SK-N-MC (cell line): ENCODE measurements at regions not wholly inside any gene's neighbourhood (a gene's known extent, or its start where the extent isn't known, plus 50 kb on each side); places are given as distances from the start of the nearest gene placed in this dataset.
"Not testable (repeated sequence)": the region's sequence is repeated elsewhere in the genome, so short reads cannot be mapped to it uniquely, and the experiment has no call there.

ENCODE experiments used
- DNase-seq: peaks from one replicate; pipeline ENCODE4 v3.0.0-alpha.2; 2011; ENCODE audit warnings: low read depth, low spot score
- H3K27ac ChIP-seq: fragments of 200-600 bp; sonication (generic); 2 replicates; pipeline ENCODE4 v1.5.1; 2016; ENCODE audit warnings: mixed run types
- H3K36me3 ChIP-seq: fragments of 200-600 bp; sonication (generic); 2 replicates; pipeline ENCODE4 v1.6.1; 2017; ENCODE audit warnings: antibody characterized with exemption, low read length, mixed read lengths; ENCODE audit not compliant: insufficient read depth
- H3K4me3 ChIP-seq: fragments of 200-600 bp; sonication (generic); 2 replicates; pipeline ENCODE4 v1.5.1; 2016
- H3K9ac ChIP-seq: fragments of 200-600 bp; sonication (generic); 2 replicates; pipeline ENCODE4 v1.8.0; 2017; ENCODE audit warnings: mixed run types, mixed read lengths; ENCODE audit not compliant: insufficient read length
- H3K9me3 ChIP-seq: fragments of 200-600 bp; sonication (generic); 2 replicates; pipeline ENCODE4 v1.6.1; 2017; ENCODE audit warnings: low read depth, mild to moderate bottlenecking, antibody characterized with exemption, low read length, moderate library complexity, mixed read lengths
- EZH2 ChIP-seq: fragments of 200-600 bp; sonication (generic); IDR thresholded peaks from one replicate; pipeline ENCODE4 v1.6.1; 2017; ENCODE audit warnings: antibody characterized with exemption
- FOXP2 ChIP-seq: optimal IDR thresholded peaks from 2 replicates; pipeline ENCODE3; 2011; ENCODE audit warnings: mild to moderate bottlenecking, moderate library complexity; ENCODE audit not compliant: insufficient read depth; ENCODE audit errors: extremely low read length, control extremely low read depth
- POLR2AphosphoS5 ChIP-seq: IDR thresholded peaks from 2 replicates; pipeline ENCODE4 v1.6.1; 2012; ENCODE audit warnings: mild to moderate bottlenecking, low read depth, low read length, borderline replicate concordance

DNA sequence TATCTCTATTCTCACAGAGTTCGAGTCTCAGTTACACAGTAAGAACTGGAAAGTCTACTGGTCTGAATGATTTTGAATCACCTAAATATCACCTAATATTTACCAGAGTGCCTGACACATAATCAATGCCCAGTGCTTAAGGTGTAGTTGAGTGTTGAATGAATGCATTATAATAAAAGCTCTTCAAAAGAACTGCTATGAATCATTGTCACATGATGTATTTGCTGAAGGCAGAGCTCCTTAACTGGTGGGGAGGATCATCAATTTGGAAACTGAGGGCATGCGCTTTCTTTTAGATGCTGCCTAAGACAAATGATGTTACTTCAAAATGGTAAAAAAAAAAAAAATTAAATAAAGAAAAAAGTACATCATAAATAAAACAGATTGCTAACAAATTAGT, 359.4 kb upstream of the KIF2B start:
- Histone ChIP-seq H3K36me3 (no peaks in the 10 kb centered on the region), H3K9ac (no peak overlapping the region), H3K4me3 (no peak overlapping the region), H3K9me3 (no peaks in the 10 kb centered on the region), H3K27ac (no peak overlapping the region)
- DNase-seq, result no peak
- no peak for TF ChIP-seq FOXP2
- no peak for TF ChIP-seq EZH2
- TF ChIP-seq POLR2AphosphoS5, result no peak

DNA sequence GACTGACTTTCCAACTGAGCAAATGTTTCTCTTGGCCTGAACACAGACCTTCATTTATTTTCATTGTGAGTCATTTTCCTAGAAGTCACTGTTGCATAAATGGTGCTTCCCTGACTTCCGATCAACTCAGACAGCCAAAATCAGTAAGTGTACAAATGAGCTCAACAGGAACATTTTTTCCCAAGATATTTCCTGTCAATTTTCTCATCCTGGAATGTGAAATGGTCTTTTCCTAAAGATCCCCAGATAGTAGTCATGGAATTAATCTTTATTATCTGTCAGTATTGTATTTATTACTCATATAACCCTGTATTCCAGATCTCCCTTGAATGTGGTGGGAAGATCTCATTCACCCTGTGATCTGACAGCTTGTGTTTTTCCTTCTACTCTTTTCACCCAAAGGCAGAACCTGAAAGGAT, 360.3 kb upstream of the KIF2B start:
- Histone ChIP-seq H3K36me3 (no peaks in the 10 kb centered on the region), H3K27ac (no peak overlapping the region), H3K4me3 (no peak overlapping the region), H3K9ac (no peak overlapping the region), H3K9me3 (no peaks in the 10 kb centered on the region)
- DNase-seq, result no peak
- TF ChIP-seq EZH2 (no peak), FOXP2 (no peak), POLR2AphosphoS5 (no peak)

DNA sequence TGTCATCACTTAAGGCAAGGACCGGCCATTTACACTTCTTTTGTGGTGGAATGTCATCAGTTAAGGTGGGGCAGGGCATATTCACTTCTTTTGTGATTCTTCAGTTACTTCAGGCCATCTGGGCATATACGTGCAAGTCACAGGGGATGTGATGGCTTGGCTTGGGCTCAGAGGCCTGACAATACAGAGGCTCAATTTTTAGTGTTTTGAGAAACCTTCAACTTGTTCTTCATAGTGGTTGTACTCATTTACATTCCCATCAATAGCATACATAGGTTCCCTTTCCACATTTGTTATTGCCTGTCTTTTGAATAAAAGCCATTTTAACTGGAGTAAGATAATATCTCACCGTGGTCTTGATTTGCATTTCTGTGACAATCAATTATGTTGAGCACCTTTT, 366.8 kb upstream of the KIF2B start:
- H3K9me3 ChIP-seq, H3K4me3 ChIP-seq, DNase-seq, H3K27ac ChIP-seq, H3K9ac ChIP-seq, H3K36me3 ChIP-seq: not testable (repeated sequence)

DNA sequence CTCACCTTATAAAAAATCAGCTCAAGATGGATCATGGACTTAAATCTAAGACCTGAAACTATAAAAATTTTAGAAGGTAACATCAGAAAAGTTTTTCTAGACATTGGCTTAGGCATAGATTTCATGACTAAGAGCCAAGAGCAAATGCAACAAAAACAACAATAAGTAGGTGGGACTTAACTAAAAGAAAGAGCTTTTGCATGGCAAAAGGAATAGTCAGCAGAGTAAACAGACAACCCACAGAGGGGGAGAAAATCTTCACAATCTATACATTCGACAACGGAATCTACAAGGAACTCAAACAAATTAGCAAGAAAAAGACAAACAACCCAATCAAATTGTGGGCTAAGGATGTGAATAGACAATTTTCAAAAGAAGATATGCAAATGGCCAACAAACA, 368.4 kb upstream of the KIF2B start:
- Histone ChIP-seq H3K27ac (no peak overlapping the region), H3K4me3 (no peak overlapping the region), H3K9ac (no peak overlapping the region), H3K9me3 (no peaks in the 10 kb centered on the region), H3K36me3 (no peaks in the 10 kb centered on the region)
- TF ChIP-seq POLR2AphosphoS5, result no peak
- no peak for TF ChIP-seq EZH2
- TF ChIP-seq FOXP2, result no peak
- no peak for DNase-seq

DNA sequence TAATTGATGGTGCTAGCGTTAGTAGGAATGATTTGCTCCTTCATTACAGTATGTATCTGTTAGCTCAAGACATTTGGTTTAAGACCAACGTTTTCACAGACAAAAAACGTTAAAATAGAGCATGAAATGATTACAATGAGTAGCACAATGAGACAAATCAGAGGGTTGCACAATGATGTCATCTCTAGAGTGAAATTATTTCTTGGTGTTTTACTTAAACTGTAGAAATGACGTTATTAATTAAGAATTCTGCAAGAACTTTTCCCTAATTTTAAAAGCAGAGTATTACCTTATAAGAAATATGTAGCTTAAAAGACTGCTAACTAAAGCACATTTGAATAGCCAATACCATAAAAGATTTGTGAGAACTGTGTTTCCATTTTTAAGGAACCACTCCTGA, 373.4 kb upstream of the KIF2B start:
- H3K36me3 ChIP-seq, result no peaks in the 10 kb centered on the region
- no peak overlapping the region for H3K4me3 ChIP-seq
- DNase-seq, result no peak
- no peak overlapping the region for H3K9ac ChIP-seq
- TF ChIP-seq FOXP2 (no peak), EZH2 (no peak)
- no peak overlapping the region for H3K27ac ChIP-seq
- H3K9me3 ChIP-seq, result no peaks in the 10 kb centered on the region

DNA sequence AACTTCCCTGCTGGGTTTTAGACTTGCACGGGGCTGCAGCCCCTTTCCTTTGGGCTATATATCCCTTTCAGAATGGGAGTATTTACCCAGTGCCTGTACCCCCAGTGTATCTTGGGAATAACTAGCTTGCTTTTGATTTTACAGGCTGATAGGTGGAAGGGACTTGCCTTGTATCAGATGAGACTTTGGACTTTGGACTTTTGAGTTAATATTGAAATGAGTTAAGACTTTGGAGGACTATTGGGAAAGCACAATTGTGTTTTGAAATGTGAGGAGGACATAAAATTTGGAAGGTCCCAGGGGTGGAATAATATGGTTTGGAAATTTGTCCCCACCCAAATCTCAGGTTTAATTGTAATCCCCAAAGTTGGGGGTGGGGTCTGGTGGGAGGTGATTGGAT, 393.8 kb upstream of the KIF2B start:
- no peak for DNase-seq
- no peaks in the 10 kb centered on the region for H3K9me3 ChIP-seq
- no peak overlapping the region for H3K27ac ChIP-seq
- TF ChIP-seq FOXP2 (no peak), POLR2AphosphoS5 (no peak), EZH2 (no peak)
- no peak overlapping the region for H3K4me3 ChIP-seq
- H3K9ac ChIP-seq, result no peak overlapping the region
- H3K36me3 ChIP-seq, result no peaks in the 10 kb centered on the region

DNA sequence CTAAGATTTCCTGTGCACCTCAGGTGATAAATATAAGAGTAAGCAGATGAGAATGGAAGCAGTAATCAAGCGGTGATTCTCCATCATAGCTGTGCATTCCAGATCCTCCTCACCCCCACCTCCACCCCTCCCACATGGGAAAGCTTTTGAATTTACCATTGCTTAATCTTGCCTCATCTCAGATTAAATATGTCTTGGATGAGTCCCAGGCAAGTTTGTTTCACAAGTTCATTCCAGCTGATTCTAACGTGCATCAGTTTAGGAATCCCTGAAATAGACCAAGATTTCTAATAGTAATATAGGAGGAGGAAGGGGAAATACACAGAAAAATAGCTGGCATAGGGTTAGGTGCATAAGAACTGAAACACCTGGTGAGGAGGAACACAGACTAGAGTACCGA, 396.2 kb upstream of the KIF2B start:
- no peak for DNase-seq

DNA sequence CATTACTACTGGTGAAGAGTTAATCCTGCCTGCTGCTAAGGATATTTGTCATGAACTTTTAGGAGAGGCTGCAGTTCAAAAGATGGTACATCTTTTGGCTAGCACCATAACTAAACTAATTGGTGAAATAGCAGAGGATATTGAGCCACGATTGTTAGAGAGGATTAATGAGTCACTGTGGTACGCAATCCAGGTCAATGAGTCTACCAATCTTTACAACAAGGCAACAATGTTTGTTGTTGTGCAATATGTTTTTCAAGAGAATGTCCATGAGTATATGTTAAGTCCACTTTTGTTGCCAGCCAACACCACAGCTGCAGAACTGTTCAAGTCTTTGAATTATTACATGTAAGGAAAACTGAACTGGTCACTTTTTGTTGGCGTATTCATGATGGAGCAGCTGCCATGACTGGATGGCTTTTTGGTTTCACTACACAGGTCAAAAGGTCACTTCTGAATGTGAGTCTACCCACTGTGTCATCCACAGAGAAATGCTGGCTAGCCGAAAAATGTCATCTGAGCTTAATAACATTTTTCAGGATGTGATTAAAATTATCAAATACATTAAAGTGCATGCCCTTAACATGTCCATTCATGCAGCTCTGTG, 402.6 kb upstream of the KIF2B start:
- H3K36me3 ChIP-seq, result no peaks in the 10 kb centered on the region
- TF ChIP-seq POLR2AphosphoS5 (no peak), FOXP2 (no peak), EZH2 (no peak)
- DNase-seq, result no peak
- H3K9ac ChIP-seq, result no peak overlapping the region
- H3K27ac ChIP-seq, result no peak overlapping the region
- no peaks in the 10 kb centered on the region for H3K9me3 ChIP-seq
- H3K4me3 ChIP-seq, result no peak overlapping the region

More for the DNA sequence above, 396.2 kb upstream of the KIF2B start:
- H3K4me3 ChIP-seq, result no peak overlapping the region
- no peak overlapping the region for H3K9ac ChIP-seq
- H3K36me3 ChIP-seq, result no peaks in the 10 kb centered on the region
- no peaks in the 10 kb centered on the region for H3K9me3 ChIP-seq
- TF ChIP-seq FOXP2 (no peak), EZH2 (no peak), POLR2AphosphoS5 (no peak)
- no peak overlapping the region for H3K27ac ChIP-seq

DNA sequence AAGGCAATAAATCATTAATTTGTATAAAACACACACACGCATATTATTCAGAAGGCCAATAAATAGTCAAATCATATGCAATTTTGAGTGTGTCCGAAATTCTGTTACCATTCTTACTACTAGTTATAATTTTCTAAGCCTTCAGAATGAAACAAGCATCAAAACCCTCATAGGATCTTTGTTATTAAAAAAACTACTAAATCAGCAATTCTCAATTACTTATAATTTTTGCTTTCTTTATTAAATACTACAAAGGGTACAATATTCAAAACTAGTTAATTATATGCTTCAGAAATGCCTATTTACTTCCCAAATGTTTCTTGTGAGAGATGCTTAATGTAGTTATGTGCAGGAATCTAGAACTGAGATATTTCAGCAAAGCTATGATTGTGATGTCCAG, 413.1 kb upstream of the KIF2B start:
- Histone ChIP-seq H3K4me3 (no peak overlapping the region), H3K36me3 (no peaks in the 10 kb centered on the region), H3K9ac (no peak overlapping the region), H3K27ac (no peak overlapping the region), H3K9me3 (no peaks in the 10 kb centered on the region)
- DNase-seq, result no peak
- no peak for TF ChIP-seq POLR2AphosphoS5
